ENCODE measurements at regions not wholly inside any gene's neighbourhood (a gene's known extent, or its start where the extent isn't known, plus 50 kb on each side); places are given as distances from the start of the nearest gene placed in this dataset.

DNA sequence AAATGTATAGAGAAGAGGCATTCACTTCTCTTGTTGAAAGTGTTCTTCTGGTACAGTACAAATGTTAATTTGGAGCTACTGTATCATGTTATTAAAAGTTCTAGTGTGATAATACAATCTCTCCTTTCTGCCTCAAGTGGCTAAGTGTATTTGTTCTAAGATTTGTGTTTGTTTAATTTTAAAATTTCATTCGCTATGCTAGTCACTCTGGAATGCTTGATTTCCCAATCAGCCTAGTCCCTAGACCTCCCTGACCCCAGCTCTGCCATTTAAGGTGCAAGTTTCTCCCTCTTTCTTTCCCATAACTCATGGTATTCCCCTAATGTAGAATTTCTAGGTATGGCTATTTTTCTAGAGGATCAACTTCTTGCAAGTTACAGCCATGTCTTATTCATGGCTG lies 817.4 kb downstream of the STIM2 start:
- no peak for TF ChIP-seq YY1 (IDR thresholded peaks at IDR 0.05; ENCODE audit: insufficient read depth, insufficient read length)
- no peak for TF ChIP-seq ZNF274 (IDR thresholded peaks at IDR 0.05; ENCODE audit: low read depth, low read length)
- TF ChIP-seq SUZ12 (IDR thresholded peaks at IDR 0.05; ENCODE audit: extremely low read depth, insufficient read depth, insufficient read length), result no peak

All from NT2/D1 (cell line).